Trophoblast cell (in vitro differentiated cells and primary cell): ENCODE measurements at regions not wholly inside any gene's neighbourhood (a gene's known extent, or its start where the extent isn't known, plus 50 kb on each side); places are given as distances from the start of the nearest gene placed in this dataset.
"Not testable (repeated sequence)": the region's sequence is repeated elsewhere in the genome, so short reads cannot be mapped to it uniquely, and the experiment has no call there.

Source experiments
- DNase-seq, 2 donors: peaks; one replicate each; pipeline ENCODE4 v3.0.0-alpha.2; 2016
- H2AFZ ChIP-seq: 2 replicates; pipeline ENCODE4 v1.6.1; 2013; ENCODE audit warnings: low read length, moderate library complexity, mild to moderate bottlenecking; ENCODE audit not compliant: insufficient read depth, poor library complexity
- H2AK5ac ChIP-seq: 2 replicates; pipeline ENCODE4 v1.6.1; 2013; ENCODE audit warnings: mild to moderate bottlenecking, low read length
- H2BK120ac ChIP-seq: 2 replicates; pipeline ENCODE4 v1.6.1; 2013; ENCODE audit warnings: low read length, mild to moderate bottlenecking, moderate library complexity; ENCODE audit not compliant: insufficient read depth, poor library complexity
- H2BK12ac ChIP-seq: 2 replicates; pipeline ENCODE4 v1.6.1; 2013; ENCODE audit warnings: mild to moderate bottlenecking, low read length, moderate library complexity
- H2BK5ac ChIP-seq: 2 replicates; pipeline ENCODE4 v1.6.1; 2013; ENCODE audit warnings: low read length, low read depth, moderate library complexity, mild to moderate bottlenecking; ENCODE audit not compliant: poor library complexity
- H3K14ac ChIP-seq: 2 replicates; pipeline ENCODE4 v1.6.1; 2013; ENCODE audit warnings: mild to moderate bottlenecking, low read length
- H3K18ac ChIP-seq: 2 replicates; pipeline ENCODE4 v1.6.1; 2013; ENCODE audit warnings: mild to moderate bottlenecking, low read length
- H3K23ac ChIP-seq: 2 replicates; pipeline ENCODE4 v1.6.1; 2013; ENCODE audit warnings: low read length
- H3K27ac ChIP-seq: 2 replicates; pipeline ENCODE4 v1.5.1; 2013; ENCODE audit warnings: low read depth, mild to moderate bottlenecking, inconsistent platforms, low read length, moderate library complexity
- H3K27me3 ChIP-seq: 2 replicates; pipeline ENCODE4 v1.6.1; 2013; ENCODE audit warnings: inconsistent platforms, mild to moderate bottlenecking, low read length, moderate library complexity; ENCODE audit not compliant: insufficient read depth
- H3K36me3 ChIP-seq, 2 experiments: 1 replicate in 1 of 2; 2 replicates in 1 of 2; pipeline ENCODE4 v1.6.1; 2013; ENCODE audit warnings: low read length in 2 of 2, mild to moderate bottlenecking in 2 of 2, moderate library complexity in 1 of 2; ENCODE audit not compliant: insufficient read depth in 2 of 2, control insufficient read depth in 1 of 2
- H3K4ac ChIP-seq: 2 replicates; pipeline ENCODE4 v1.6.1; 2013; ENCODE audit warnings: low read depth, mild to moderate bottlenecking, low read length, moderate library complexity
- H3K4me1 ChIP-seq, 2 experiments: 1 replicate in 1 of 2; 2 replicates in 1 of 2; pipeline ENCODE4 v1.6.1; 2013; ENCODE audit warnings: low read length in 2 of 2, mild to moderate bottlenecking in 2 of 2, moderate library complexity in 1 of 2; ENCODE audit not compliant: insufficient read depth in 2 of 2, control insufficient read depth in 1 of 2
- H3K4me2 ChIP-seq: 2 replicates; pipeline ENCODE4 v1.6.1; 2013; ENCODE audit warnings: inconsistent platforms, mild to moderate bottlenecking, low read length, moderate library complexity
- H3K4me3 ChIP-seq: 2 replicates; pipeline ENCODE4 v1.5.1; 2013; ENCODE audit warnings: mild to moderate bottlenecking, low read depth, low read length, inconsistent platforms
- H3K79me1 ChIP-seq: one replicate; pipeline ENCODE4 v1.6.1; 2013; ENCODE audit warnings: low read length
- H3K79me2 ChIP-seq: 2 replicates; pipeline ENCODE4 v1.6.1; 2013; ENCODE audit warnings: low read length, mild to moderate bottlenecking; ENCODE audit not compliant: control insufficient read depth, insufficient read depth, poor library complexity
- H3K9ac ChIP-seq: 2 replicates; pipeline ENCODE4 v1.6.1; 2013; ENCODE audit warnings: mild to moderate bottlenecking, low read length
- H3K9me3 ChIP-seq: 2 replicates; pipeline ENCODE4 v1.6.1; 2013; ENCODE audit warnings: low read depth, mild to moderate bottlenecking, control low read depth, inconsistent platforms, low read length; ENCODE audit not compliant: insufficient read depth
- H4K12ac ChIP-seq: 2 replicates; pipeline ENCODE4 v1.6.1; 2013; ENCODE audit warnings: low read depth, mild to moderate bottlenecking, low read length, moderate library complexity
- H4K8ac ChIP-seq: 2 replicates; pipeline ENCODE4 v1.6.1; 2013; ENCODE audit warnings: low read depth, mild to moderate bottlenecking, low read length, moderate library complexity
- H4K91ac ChIP-seq: one replicate; pipeline ENCODE4 v1.6.1; 2013; ENCODE audit warnings: low read depth, mild to moderate bottlenecking, low read length, moderate library complexity
- WGBS: extraction: QIAGEN DNeasy Blood & Tissue Kit; methylation state at CpG from one replicate; pipeline ENCODE4 v1.1.7; 2013; ENCODE audit warnings: missing lambda C conversion rate; ENCODE audit not compliant: insufficient read length, insufficient coverage; ENCODE audit errors: extremely low coverage; 5-methylcytosine and 5-hydroxymethylcytosine counted together

- DNase-seq, result no peak
- Histone ChIP-seq H3K36me3 (no peaks in the 10 kb centered on the region), H3K27me3 (no peaks in the 10 kb centered on the region), H2AFZ (no peak overlapping the region), H4K91ac (no peak overlapping the region), H3K23ac (no peak overlapping the region), H3K4me1 (no peaks in the 10 kb centered on the region), H3K27ac (no peak overlapping the region), H3K79me2 (no peaks in the 10 kb centered on the region), H2BK5ac (no peak overlapping the region), H2BK120ac (no peak overlapping the region), H3K9me3 (no peaks in the 10 kb centered on the region), H3K79me1 (no peaks in the 10 kb centered on the region), H3K18ac (no peak overlapping the region), H4K8ac (no peak overlapping the region), H3K4me2 (no peak overlapping the region), H3K4ac (no peak overlapping the region), H3K9ac (no peak overlapping the region), H4K12ac (no peak overlapping the region), H3K14ac (no peak overlapping the region), H2BK12ac (no peak overlapping the region), H3K4me3 (no peak overlapping the region), H2AK5ac (no peak overlapping the region)
- no CpG with 5 or more reads among the region's 3 CpGs for whole genome bisulfite sequencing
Measured at GRCh38 chr12:75648856-75649255, 137.4 kb upstream of the KRR1 start.

DNA sequence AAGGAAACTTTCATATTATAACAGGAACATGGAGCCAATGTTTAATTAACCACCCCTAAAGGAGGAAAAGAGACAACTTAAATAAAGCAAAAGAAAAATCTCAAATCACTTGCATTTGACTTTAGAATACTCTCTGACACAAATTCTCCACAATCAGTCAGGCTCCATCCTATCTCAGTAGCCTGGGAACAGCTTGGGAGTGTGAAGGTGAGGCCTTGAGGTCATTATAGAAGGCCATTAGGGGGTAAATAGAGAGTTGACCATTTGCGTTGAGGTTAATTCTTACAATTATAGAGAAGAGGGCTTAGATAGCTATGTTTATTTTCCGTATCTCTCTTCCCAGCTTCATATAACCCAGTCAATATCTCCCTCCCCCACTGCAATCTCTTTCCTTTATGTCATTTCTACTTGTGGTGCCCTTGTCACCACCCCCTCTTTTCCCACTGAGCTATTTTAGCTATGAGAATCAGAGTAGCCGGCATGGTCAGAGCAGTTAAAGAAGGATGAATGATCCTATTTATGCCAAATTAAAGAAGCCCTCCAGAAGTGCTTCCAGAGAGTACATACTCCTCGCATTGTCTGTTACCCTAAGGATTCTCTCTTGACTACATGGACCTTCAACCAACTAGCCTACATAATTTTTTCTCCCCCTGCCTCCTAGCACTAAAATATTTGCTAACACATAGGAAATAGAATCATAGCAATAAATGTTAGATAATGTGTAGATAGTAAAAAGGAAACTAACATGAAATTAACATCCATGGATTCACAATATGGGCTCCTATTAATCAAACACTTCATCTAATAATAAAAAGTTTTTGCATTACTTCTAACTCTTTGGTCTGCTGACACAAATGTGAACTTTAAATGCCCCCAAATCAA, 135.2 kb upstream of the KRR1 start:
- Histone ChIP-seq H2BK5ac (no peak overlapping the region), H3K79me2 (no peaks in the 10 kb centered on the region)

DNA sequence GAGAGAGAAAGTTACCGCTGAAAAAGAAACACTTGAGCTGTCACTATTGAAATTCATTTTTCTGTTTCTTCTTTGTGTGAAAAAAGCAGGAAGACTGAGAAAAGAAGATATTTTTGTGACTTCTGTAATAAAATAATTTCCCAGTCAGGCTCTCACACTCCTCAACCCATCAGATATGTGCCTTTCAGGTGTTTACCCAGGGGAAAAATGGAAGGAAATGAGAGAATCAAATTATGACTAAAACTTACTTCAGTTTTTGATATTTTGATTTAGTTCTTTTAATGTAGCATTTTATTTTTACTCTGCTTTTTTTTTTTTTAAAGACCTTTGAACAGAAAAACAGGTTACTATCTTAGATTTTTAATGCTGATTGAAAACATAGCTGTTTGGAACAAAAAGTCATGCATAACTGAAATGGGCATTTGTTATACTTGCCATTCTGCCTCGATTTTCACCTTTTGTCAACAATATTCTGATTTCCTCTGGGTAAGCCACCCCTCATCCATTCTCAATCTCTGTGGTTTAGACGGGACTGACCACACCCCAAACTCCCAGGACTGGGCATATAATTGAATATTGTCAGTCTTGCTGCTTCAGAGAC, 133.2 kb upstream of the KRR1 start:
- no peak overlapping the region for H3K4me2 ChIP-seq
- H4K91ac ChIP-seq, result no peak overlapping the region
- no peak overlapping the region for H3K14ac ChIP-seq
- H2AK5ac ChIP-seq, result no peak overlapping the region
- H2AFZ ChIP-seq, result no peak overlapping the region
- H3K9ac ChIP-seq, result no peak overlapping the region
- H2BK12ac ChIP-seq, result no peak overlapping the region
- H3K18ac ChIP-seq, result no peak overlapping the region
- H3K36me3 ChIP-seq, result no peaks in the 10 kb centered on the region
- no peak overlapping the region for H2BK5ac ChIP-seq
- WGBS, result no CpG with 5 or more reads among the region's 3 CpGs
- H3K9me3 ChIP-seq, result no peaks in the 10 kb centered on the region
- DNase-seq, result no peak
- H3K23ac ChIP-seq, result no peak overlapping the region
- no peak overlapping the region for H2BK120ac ChIP-seq
- no peaks in the 10 kb centered on the region for H3K27me3 ChIP-seq
- no peaks in the 10 kb centered on the region for H3K79me1 ChIP-seq
- H3K27ac ChIP-seq, result no peak overlapping the region
- H3K4me1 ChIP-seq, result no peaks in the 10 kb centered on the region
- H3K4ac ChIP-seq, result no peak overlapping the region
- no peak overlapping the region for H4K12ac ChIP-seq
- H4K8ac ChIP-seq, result no peak overlapping the region
- H3K4me3 ChIP-seq, result no peak overlapping the region
- H3K79me2 ChIP-seq, result no peaks in the 10 kb centered on the region

More for the DNA sequence above, 135.2 kb upstream of the KRR1 start:
- H2AFZ ChIP-seq, result no peak overlapping the region
- no peak overlapping the region for H2BK12ac ChIP-seq
- no peaks in the 10 kb centered on the region for H3K4me1 ChIP-seq
- no peaks in the 10 kb centered on the region for H3K36me3 ChIP-seq
- H3K79me1 ChIP-seq, result no peaks in the 10 kb centered on the region
- H2AK5ac ChIP-seq, result no peak overlapping the region
- no peaks in the 10 kb centered on the region for H3K27me3 ChIP-seq
- no peak overlapping the region for H3K4me2 ChIP-seq
- no peak overlapping the region for H3K4me3 ChIP-seq
- H4K91ac ChIP-seq, result no peak overlapping the region
- no peak overlapping the region for H3K18ac ChIP-seq
- no peak overlapping the region for H3K9ac ChIP-seq
- H3K23ac ChIP-seq, result no peak overlapping the region
- H4K8ac ChIP-seq, result no peak overlapping the region
- H4K12ac ChIP-seq, result no peak overlapping the region
- H3K27ac ChIP-seq, result no peak overlapping the region
- no peak overlapping the region for H3K4ac ChIP-seq
- no peak overlapping the region for H2BK120ac ChIP-seq
- WGBS, result no CpG with 5 or more reads among the region's 4 CpGs
- DNase-seq, result no peak
- H3K14ac ChIP-seq, result no peak overlapping the region
- no peaks in the 10 kb centered on the region for H3K9me3 ChIP-seq

DNA sequence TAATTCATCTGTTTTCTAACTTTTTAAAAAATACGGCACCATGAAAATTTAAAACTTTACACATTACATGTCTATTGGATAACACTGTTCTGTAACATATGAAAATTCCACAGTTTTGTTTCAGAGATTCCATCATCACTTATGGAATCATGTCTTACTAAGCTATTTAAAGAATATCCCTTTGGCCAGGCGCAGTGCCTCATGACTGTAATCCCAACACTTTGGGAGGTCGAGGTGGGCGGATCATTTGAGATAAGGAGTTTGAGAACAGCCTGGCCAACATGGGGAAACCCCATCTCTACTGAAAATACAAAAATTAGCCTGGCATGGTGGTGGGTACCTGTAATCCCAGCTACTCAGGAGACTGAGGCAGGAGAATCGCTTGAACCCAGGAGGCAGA, 131.7 kb upstream of the KRR1 start:
- not testable (repeated sequence) for H3K4me3 ChIP-seq, H2AK5ac ChIP-seq, H3K23ac ChIP-seq, H3K27ac ChIP-seq, H3K79me2 ChIP-seq, H4K12ac ChIP-seq, H2BK5ac ChIP-seq, H4K8ac ChIP-seq, H3K14ac ChIP-seq, H3K79me1 ChIP-seq, H3K18ac ChIP-seq, H3K4ac ChIP-seq, H2BK12ac ChIP-seq, H3K4me1 ChIP-seq, DNase-seq, H4K91ac ChIP-seq, H3K9me3 ChIP-seq, H3K27me3 ChIP-seq, H3K4me2 ChIP-seq, H2BK120ac ChIP-seq, H2AFZ ChIP-seq, H3K9ac ChIP-seq, H3K36me3 ChIP-seq
- no CpG with 5 or more reads among the region's 5 CpGs for WGBS
